ENCODE measurements at regions not wholly inside any gene's neighbourhood (a gene's known extent, or its start where the extent isn't known, plus 50 kb on each side); places are given as distances from the start of the nearest gene placed in this dataset.

- no peak overlapping the region for H3K4me3 ChIP-seq (ENCODE audit: low read depth in 1 of 2, low read length in 1 of 2)
- no peaks in the 10 kb centered on the region for H3K9me3 ChIP-seq
- no peaks in the 10 kb centered on the region for H3K4me1 ChIP-seq (ENCODE audit: control insufficient read depth in 1 of 2, insufficient read depth in 1 of 2, low read depth in 1 of 2, low read length in 1 of 2)
- H3K36me3 ChIP-seq = no peaks in the 10 kb centered on the region
- H3K27me3 ChIP-seq = peaks cover 38% of the 10 kb centered on the region
- TF ChIP-seq, protein P1, sequence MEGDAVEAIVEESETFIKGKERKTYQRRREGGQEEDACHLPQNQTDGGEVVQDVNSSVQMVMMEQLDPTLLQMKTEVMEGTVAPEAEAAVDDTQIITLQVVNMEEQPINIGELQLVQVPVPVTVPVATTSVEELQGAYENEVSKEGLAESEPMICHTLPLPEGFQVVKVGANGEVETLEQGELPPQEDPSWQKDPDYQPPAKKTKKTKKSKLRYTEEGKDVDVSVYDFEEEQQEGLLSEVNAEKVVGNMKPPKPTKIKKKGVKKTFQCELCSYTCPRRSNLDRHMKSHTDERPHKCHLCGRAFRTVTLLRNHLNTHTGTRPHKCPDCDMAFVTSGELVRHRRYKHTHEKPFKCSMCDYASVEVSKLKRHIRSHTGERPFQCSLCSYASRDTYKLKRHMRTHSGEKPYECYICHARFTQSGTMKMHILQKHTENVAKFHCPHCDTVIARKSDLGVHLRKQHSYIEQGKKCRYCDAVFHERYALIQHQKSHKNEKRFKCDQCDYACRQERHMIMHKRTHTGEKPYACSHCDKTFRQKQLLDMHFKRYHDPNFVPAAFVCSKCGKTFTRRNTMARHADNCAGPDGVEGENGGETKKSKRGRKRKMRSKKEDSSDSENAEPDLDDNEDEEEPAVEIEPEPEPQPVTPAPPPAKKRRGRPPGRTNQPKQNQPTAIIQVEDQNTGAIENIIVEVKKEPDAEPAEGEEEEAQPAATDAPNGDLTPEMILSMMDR (IDR thresholded peaks at IDR 0.05) = no peak
- H3K27ac ChIP-seq = no peak overlapping the region
Observed at GRCh38 chr12:113766131-113766878, 199.8 kb downstream of the RBM19 start.

DNA sequence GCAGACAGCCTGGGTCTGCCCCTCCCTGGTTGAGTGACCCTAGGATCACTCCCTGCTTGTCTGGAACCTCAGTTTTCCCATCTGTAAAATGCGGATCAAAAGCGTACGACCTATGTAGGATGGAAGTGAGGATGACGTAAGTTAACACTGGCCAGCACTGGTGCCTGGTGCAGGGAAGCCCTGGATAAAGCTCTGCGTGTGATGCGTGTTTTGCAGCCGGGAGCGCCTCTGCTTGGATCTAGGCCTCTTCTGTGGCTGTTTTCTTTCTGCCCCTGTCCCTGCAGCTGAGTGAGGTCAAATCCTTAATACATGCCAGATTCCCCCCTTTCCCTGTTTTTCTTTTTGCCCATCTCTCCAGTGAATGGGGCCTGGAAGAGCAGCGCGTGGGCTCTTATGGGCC is 201.5 kb downstream of the RBM19 start:
- H3K27me3 ChIP-seq = peaks cover 44% of the 10 kb centered on the region
- H3K4me1 ChIP-seq (ENCODE audit: control insufficient read depth in 1 of 2, insufficient read depth in 1 of 2, low read depth in 1 of 2, low read length in 1 of 2) = no peaks in the 10 kb centered on the region
- H3K36me3 ChIP-seq = no peaks in the 10 kb centered on the region
- TF ChIP-seq, protein P1 (IDR thresholded peaks at IDR 0.05) = no peak
- H3K4me3 ChIP-seq (ENCODE audit: low read depth in 1 of 2, low read length in 1 of 2) = no peak overlapping the region
- H3K9me3 ChIP-seq = no peaks in the 10 kb centered on the region
- H3K27ac ChIP-seq = no peak overlapping the region

GRCh38 chr12:113762882-113763816 is 203.0 kb downstream of the RBM19 start:
- TF ChIP-seq, protein P1 (IDR thresholded peaks at IDR 0.05) = no peak
- H3K4me3 ChIP-seq (ENCODE audit: low read depth in 1 of 2, low read length in 1 of 2) = no peak overlapping the region

DNA sequence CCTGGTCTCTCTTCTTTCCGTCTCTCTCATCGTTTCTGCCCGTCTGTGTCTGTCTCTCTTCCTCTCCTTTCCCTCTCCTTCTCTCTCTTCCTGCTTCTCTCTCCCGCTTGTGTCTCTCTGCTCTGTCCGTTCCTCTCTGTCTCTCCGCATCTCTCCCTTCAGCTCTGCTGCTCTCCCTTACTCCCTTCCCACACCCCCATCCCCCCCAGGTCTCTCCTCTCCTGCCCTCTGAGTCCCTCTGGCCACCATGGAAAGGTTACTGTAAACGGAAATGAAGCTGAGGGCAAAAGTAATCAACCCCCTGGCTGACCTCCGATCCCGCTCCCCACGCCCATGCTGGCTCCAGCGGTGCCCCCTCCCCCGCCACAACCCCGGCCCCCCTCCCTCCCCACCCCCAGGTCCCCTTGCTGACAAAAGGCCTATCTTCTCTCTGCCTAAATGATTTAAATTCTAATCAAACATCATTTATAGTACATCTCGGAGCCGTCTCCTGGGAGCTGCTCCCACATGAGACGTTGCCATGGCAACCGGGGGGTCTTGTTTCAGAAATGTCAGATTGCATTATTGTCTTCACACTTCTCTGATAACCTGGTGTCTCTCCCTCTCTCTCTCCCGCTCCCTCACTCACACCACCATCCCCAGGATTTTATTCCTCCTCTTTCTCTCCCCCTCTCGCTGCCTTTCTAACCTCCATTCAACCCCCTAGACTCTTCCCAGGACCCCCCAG is 203.8 kb downstream of the RBM19 start:
- TF ChIP-seq, protein P1 (IDR thresholded peaks at IDR 0.05) = no peak
- Histone ChIP-seq H3K27ac (no peak overlapping the region), H3K36me3 (no peaks in the 10 kb centered on the region), H3K9me3 (no peaks in the 10 kb centered on the region), H3K4me1 (ENCODE audit: control insufficient read depth in 1 of 2, insufficient read depth in 1 of 2, low read depth in 1 of 2, low read length in 1 of 2) (no peaks in the 10 kb centered on the region), H3K4me3 (ENCODE audit: low read depth in 1 of 2, low read length in 1 of 2) (no peak overlapping the region), H3K27me3 (peaks cover 38% of the 10 kb centered on the region)

More at GRCh38 chr12:113762882-113763816, 203.0 kb downstream of the RBM19 start:
- H3K36me3 ChIP-seq = no peaks in the 10 kb centered on the region
- H3K27me3 ChIP-seq = peaks cover 46% of the 10 kb centered on the region
- H3K9me3 ChIP-seq = no peaks in the 10 kb centered on the region
- H3K4me1 ChIP-seq (ENCODE audit: control insufficient read depth in 1 of 2, insufficient read depth in 1 of 2, low read depth in 1 of 2, low read length in 1 of 2) = no peaks in the 10 kb centered on the region
- no peak overlapping the region for H3K27ac ChIP-seq

DNA sequence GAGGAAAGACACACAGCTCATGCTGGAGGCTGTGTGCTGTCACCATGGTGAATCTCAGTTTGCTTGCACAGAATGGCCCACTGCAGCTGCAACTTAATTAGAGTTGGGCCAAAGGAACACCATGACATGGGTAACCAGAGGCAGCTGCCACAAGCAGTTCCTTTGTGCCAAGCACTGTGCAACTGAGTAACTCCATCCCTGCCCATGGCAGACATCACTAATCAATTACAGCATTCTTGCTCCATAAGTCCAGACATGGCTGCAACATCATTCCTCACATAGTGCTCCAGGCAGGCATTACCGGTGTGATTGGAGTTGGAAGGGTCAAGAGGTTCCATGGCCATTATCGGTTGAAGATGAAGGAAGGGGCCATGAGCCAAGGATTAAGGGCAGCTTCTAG is 207.0 kb downstream of the RBM19 start:
- Histone ChIP-seq H3K27ac (no peak overlapping the region), H3K9me3 (no peaks in the 10 kb centered on the region), H3K4me3 (ENCODE audit: low read depth in 1 of 2, low read length in 1 of 2) (no peak overlapping the region), H3K27me3 (peaks cover 36% of the 10 kb centered on the region), H3K36me3 (no peaks in the 10 kb centered on the region), H3K4me1 (ENCODE audit: control insufficient read depth in 1 of 2, insufficient read depth in 1 of 2, low read depth in 1 of 2, low read length in 1 of 2) (no peaks in the 10 kb centered on the region)
- TF ChIP-seq, protein P1 (IDR thresholded peaks at IDR 0.05) = no peak
